Gastrocnemius medialis (tissue), 4 donors: ENCODE measurements at regions not wholly inside any gene's neighbourhood (a gene's known extent, or its start where the extent isn't known, plus 50 kb on each side); places are given as distances from the start of the nearest gene placed in this dataset.
"Not testable (repeated sequence)": the region's sequence is repeated elsewhere in the genome, so short reads cannot be mapped to it uniquely, and the experiment has no call there.

Experiments used
- CTCF ChIP-seq, 5 experiments: fragments of 450-650 bp in 3 of 5; fragments of 200-600 bp in 2 of 5; sonication (generic) in 2 of 5; IDR thresholded peaks in 4 of 5; conservative IDR thresholded peaks in 1 of 5; 1 replicate in 4 of 5; 2 replicates in 1 of 5; pipeline ENCODE4 v1.5.1; 2016 to 2019; ENCODE audit warnings: antibody characterized with exemption in 5 of 5, mild to moderate bottlenecking in 3 of 5, moderate library complexity in 3 of 5
- POLR2A ChIP-seq, 2 donors: fragments of 450-650 bp; IDR thresholded peaks; one replicate each; pipeline ENCODE4 v1.6.1; 2017; ENCODE audit warnings: antibody characterized with exemption in 2 of 2, mild to moderate bottlenecking in 2 of 2, moderate library complexity in 2 of 2

- not testable (repeated sequence) for TF ChIP-seq CTCF (IDR thresholded peaks at IDR 0.05 in 4 of 5, conservative IDR thresholded peaks at IDR 0.05 in 1 of 5); POLR2A (IDR thresholded peaks at IDR 0.05)
Observed at GRCh38 chr2:5625556-5626065, 66.6 kb upstream of the SOX11 start.
